Motor neuron (in vitro differentiated cells): ENCODE measurements at regions not wholly inside any gene's neighbourhood (a gene's known extent, or its start where the extent isn't known, plus 50 kb on each side); places are given as distances from the start of the nearest gene placed in this dataset.
"Not testable (repeated sequence)": the region's sequence is repeated elsewhere in the genome, so short reads cannot be mapped to it uniquely, and the experiment has no call there.

Source experiments
- ATAC-seq, 8 experiments: fragments of 200-7000 bp; cut with Tn5 transposase; replicated peaks in 6 of 8; 2 replicates each; pipeline ENCODE4 v1.8.0; 2021; ENCODE audit warnings: mild to moderate bottlenecking in 8 of 8, moderate library complexity in 8 of 8
- H3K27ac ChIP-seq, 2 donors: fragments of 250-450 bp; sonication (Bioruptor Pico); 2 replicates each; pipeline ENCODE4 v1.9.0; 2021; ENCODE audit warnings: antibody characterized with exemption in 2 of 2, mild to moderate bottlenecking in 2 of 2, moderate library complexity in 1 of 2
- H3K4me1 ChIP-seq, 2 donors: fragments of 250-450 bp; sonication (Bioruptor Pico); replicated peaks in 1 of 2; 2 replicates each; pipeline ENCODE4 v1.6.1; 2021; ENCODE audit warnings: antibody characterized with exemption in 2 of 2, mild to moderate bottlenecking in 2 of 2, moderate library complexity in 1 of 2
- H3K4me3 ChIP-seq, 5 donors: fragments of 250-450 bp; sonication (Bioruptor Pico); 2 replicates each; pipeline ENCODE4 v1.9.0; 2021; ENCODE audit warnings: antibody characterized with exemption in 5 of 5, mild to moderate bottlenecking in 5 of 5, moderate library complexity in 4 of 5
- WGBS, 10 experiments: fragments of 450-650 bp; shearing (Covaris generic); methylation state at CpG; one replicate each; pipeline ENCODE4 v1.0.0; 2022; 5-methylcytosine and 5-hydroxymethylcytosine counted together
- in situ Hi-C, 9 experiments: fragments of 400-800 bp; cut with MboI; loops; one replicate each; pipeline ENCODE4 v1.15.0; 2021; ENCODE audit warnings: low sequenced_read_pairs in 9 of 9, low pct_unique_long_range_greater_than_20kb in 2 of 9; ENCODE audit not compliant: unreplicated experiment in 9 of 9

GRCh38 chr1:192862271-192862670 lies 53.4 kb downstream of the RGS2 start:
- in situ Hi-C loops: no loop called here
- Histone ChIP-seq H3K4me1 (no peaks in the 10 kb centered on the region), H3K4me3 (no peak overlapping the region), H3K27ac (no peak overlapping the region)
- WGBS, 10 experiments: 0 to 83% (median 74%) methylated on average over 1 of the region's 1 CpG; no CpG with 5 or more reads in 5 of the 10 experiments
- ATAC-seq: no peak

- H3K4me1 ChIP-seq: no peaks in the 10 kb centered on the region
- no peak overlapping the region for H3K4me3 ChIP-seq
- in situ Hi-C loops: no loop called here
- ATAC-seq: no peak
- H3K27ac ChIP-seq: no peak overlapping the region
- 58 to 91% (median 86%) methylated on average over 4 to 5 of the region's 5 CpGs for WGBS, 10 experiments
Measured at GRCh38 chr1:192866241-192866868, 57.5 kb downstream of the RGS2 start.

- no peak overlapping the region for H3K27ac ChIP-seq
- H3K4me3 ChIP-seq: no peak overlapping the region
- no peak for ATAC-seq
- in situ Hi-C loops: no loop called here
- H3K4me1 ChIP-seq: no peaks in the 10 kb centered on the region
- 53 to 95% (median 84%) methylated on average over 2 to 4 of the region's 4 CpGs for WGBS, 10 experiments
Measured at GRCh38 chr1:192867180-192867579, 58.3 kb downstream of the RGS2 start.

GRCh38 chr1:192869308-192869940 lies 60.6 kb downstream of the RGS2 start:
- ATAC-seq: no peak
- in situ Hi-C loops: no loop called here
- WGBS, 10 experiments: 66 to 96% (median 88%) methylated on average over 3 to 4 of the region's 4 CpGs
- H3K4me3 ChIP-seq: no peak overlapping the region
- no peak overlapping the region for H3K27ac ChIP-seq
- no peaks in the 10 kb centered on the region for H3K4me1 ChIP-seq

- H3K27ac ChIP-seq: no peak overlapping the region
- WGBS, 10 experiments: 44 to 100% (median 80%) methylated on average over 1 to 3 of the region's 3 CpGs; no CpG with 5 or more reads in 1 of the 10 experiments
- ATAC-seq: no peak
- no peaks in the 10 kb centered on the region for H3K4me1 ChIP-seq
- no peak overlapping the region for H3K4me3 ChIP-seq
- in situ Hi-C loops: no loop called here
Measured at GRCh38 chr1:192872010-192872409, 63.2 kb downstream of the RGS2 start.

GRCh38 chr1:192873836-192874235 lies 65.0 kb downstream of the RGS2 start:
- ATAC-seq: no peak
- H3K27ac ChIP-seq: no peak overlapping the region
- no peaks in the 10 kb centered on the region for H3K4me1 ChIP-seq
- no peak overlapping the region for H3K4me3 ChIP-seq
- in situ Hi-C loops: no loop called here

GRCh38 chr1:192876633-192877032 lies 67.8 kb downstream of the RGS2 start:
- Histone ChIP-seq H3K27ac (no peak overlapping the region), H3K4me1 (no peaks in the 10 kb centered on the region), H3K4me3 (no peak overlapping the region)
- no peak for ATAC-seq
- 0 to 100% (median 77%) methylated on average over 1 of the region's 1 CpG; no CpG with 5 or more reads in 4 of the 10 experiments for WGBS, 10 experiments
- in situ Hi-C loops: no loop called here

- Histone ChIP-seq H3K4me1 (no peaks in the 10 kb centered on the region), H3K4me3 (no peak overlapping the region), H3K27ac (no peak overlapping the region)
- WGBS, 10 experiments: 40 to 100% (median 74%) methylated on average over 1 to 2 of the region's 2 CpGs; no CpG with 5 or more reads in 2 of the 10 experiments
- in situ Hi-C loops: no loop called here
- ATAC-seq: no peak
Measured at GRCh38 chr1:192877283-192877886, 68.5 kb downstream of the RGS2 start.

GRCh38 chr1:192878249-192878648 lies 69.4 kb downstream of the RGS2 start:
- H3K4me1 ChIP-seq: no peaks in the 10 kb centered on the region
- ATAC-seq: no peak
- no peak overlapping the region for H3K27ac ChIP-seq
- in situ Hi-C loops: no loop called here
- H3K4me3 ChIP-seq: no peak overlapping the region
- WGBS, 10 experiments: 91 to 100% (median 100%) methylated on average over 1 of the region's 1 CpG; no CpG with 5 or more reads in 6 of the 10 experiments

- in situ Hi-C loops: no loop called here
- Histone ChIP-seq H3K27ac (no peak overlapping the region), H3K4me3 (no peak overlapping the region), H3K4me1 (no peaks in the 10 kb centered on the region)
- 0 to 89% (median 33%) methylated on average over 1 of the region's 1 CpG; no CpG with 5 or more reads in 6 of the 10 experiments for WGBS, 10 experiments
- peak in 7 of 8 experiments; percentile 39 to 90 (median 62) for ATAC-seq
Measured at GRCh38 chr1:192879406-192879805, 70.6 kb downstream of the RGS2 start.

- no peaks in the 10 kb centered on the region for H3K4me1 ChIP-seq
- no peak for ATAC-seq
- 59 to 100% (median 93%) methylated on average over 1 of the region's 1 CpG; no CpG with 5 or more reads in 1 of the 10 experiments for WGBS, 10 experiments
- H3K4me3 ChIP-seq: no peak overlapping the region
- in situ Hi-C loops: no loop called here
- no peak overlapping the region for H3K27ac ChIP-seq
Measured at GRCh38 chr1:192880231-192880630, 71.4 kb downstream of the RGS2 start.

- no peak for ATAC-seq
- 33 to 94% (median 78%) methylated on average over 3 to 5 of the region's 5 CpGs for WGBS, 10 experiments
- in situ Hi-C loops: no loop called here
- Histone ChIP-seq H3K27ac (no peak overlapping the region), H3K4me3 (no peak overlapping the region), H3K4me1 (no peaks in the 10 kb centered on the region)
Measured at GRCh38 chr1:192884241-192884640, 75.4 kb downstream of the RGS2 start.

GRCh38 chr1:192885387-192885786 lies 76.5 kb downstream of the RGS2 start:
- H3K4me1 ChIP-seq, in situ Hi-C loops, ATAC-seq, H3K27ac ChIP-seq, H3K4me3 ChIP-seq: not testable (repeated sequence)
- WGBS, 10 experiments: 34 to 94% (median 80%) methylated on average over 1 to 3 of the region's 3 CpGs; no CpG with 5 or more reads in 1 of the 10 experiments
